ENCODE measurements at regions not wholly inside any gene's neighbourhood (a gene's known extent, or its start where the extent isn't known, plus 50 kb on each side); places are given as distances from the start of the nearest gene placed in this dataset.
"Not testable (repeated sequence)": the region's sequence is repeated elsewhere in the genome, so short reads cannot be mapped to it uniquely, and the experiment has no call there.

DNA sequence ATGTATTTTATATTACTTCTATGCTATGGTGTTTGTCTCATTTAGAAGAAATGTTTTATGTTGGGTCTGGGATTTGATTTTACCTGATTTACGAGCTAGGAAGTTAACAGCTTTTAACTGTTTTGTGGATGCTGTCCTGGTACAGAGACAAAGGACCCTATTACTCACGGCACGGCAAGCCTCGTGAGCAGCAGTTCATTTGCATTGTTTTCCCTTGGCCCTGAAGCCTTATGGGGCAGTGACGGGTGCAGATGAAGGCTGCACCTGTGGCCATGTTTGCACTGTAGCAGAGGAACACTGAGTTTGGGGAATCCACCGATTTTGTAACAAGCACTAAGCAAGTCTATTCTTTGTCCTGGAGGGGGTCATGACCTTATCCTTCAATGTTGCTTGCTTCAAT lies 291.9 kb upstream of the SPATA31A3 start:
- TF ChIP-seq, protein P1, sequence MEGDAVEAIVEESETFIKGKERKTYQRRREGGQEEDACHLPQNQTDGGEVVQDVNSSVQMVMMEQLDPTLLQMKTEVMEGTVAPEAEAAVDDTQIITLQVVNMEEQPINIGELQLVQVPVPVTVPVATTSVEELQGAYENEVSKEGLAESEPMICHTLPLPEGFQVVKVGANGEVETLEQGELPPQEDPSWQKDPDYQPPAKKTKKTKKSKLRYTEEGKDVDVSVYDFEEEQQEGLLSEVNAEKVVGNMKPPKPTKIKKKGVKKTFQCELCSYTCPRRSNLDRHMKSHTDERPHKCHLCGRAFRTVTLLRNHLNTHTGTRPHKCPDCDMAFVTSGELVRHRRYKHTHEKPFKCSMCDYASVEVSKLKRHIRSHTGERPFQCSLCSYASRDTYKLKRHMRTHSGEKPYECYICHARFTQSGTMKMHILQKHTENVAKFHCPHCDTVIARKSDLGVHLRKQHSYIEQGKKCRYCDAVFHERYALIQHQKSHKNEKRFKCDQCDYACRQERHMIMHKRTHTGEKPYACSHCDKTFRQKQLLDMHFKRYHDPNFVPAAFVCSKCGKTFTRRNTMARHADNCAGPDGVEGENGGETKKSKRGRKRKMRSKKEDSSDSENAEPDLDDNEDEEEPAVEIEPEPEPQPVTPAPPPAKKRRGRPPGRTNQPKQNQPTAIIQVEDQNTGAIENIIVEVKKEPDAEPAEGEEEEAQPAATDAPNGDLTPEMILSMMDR (IDR thresholded peaks at IDR 0.05; ENCODE audit: borderline replicate concordance, extremely low read depth, low read length, poor library complexity, severe bottlenecking): not testable (repeated sequence)
- TF ChIP-seq EZH2 (IDR thresholded peaks at IDR 0.05; ENCODE audit: borderline replicate concordance, low read depth, low read length, severe bottlenecking): not testable (repeated sequence)

Measured in DND-41 (cell line).